ENCODE measurements at regions not wholly inside any gene's neighbourhood (a gene's known extent, or its start where the extent isn't known, plus 50 kb on each side); places are given as distances from the start of the nearest gene placed in this dataset.

DNA sequence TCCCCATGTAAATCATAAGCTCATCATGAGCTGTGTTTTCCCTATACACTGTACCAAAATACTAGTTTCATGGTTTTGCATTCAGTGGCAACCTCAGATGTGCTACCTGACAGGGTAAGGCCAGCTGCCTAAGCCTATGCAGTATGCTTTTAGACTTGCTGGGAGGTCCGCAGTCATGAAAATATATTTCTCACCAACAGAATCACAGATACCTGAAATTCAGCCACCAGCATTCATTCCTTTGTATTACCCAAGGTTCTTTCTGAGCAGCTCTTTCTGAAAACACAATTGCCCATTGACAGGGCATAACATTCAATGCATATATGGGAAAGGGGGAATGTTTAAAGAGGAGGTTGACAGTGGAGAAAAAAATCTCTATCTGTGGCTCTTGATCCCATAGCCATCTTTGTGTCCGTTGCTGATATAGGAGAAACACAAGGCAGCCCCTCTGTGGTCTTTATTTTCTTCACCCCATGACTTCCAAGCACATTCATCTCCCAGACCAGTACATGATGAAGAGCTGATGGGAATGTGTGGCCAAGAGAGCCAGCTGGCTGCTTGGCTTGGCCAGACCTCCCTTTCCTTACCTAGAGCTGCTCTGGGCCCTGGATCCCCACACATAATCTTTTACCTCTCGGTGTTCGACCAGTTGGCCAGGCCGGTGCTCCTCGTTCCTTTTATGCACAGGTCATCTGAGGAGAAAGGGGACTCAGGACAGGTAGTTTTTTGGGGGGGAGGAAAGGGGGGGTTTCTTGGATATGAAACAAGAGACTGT lies 162.9 kb downstream of the KCNA5 start:
- no peak overlapping the region for H2AFZ ChIP-seq (ENCODE audit: low read length)
- H3K9ac ChIP-seq (ENCODE audit: low read length): no peak overlapping the region
- no peaks in the 10 kb centered on the region for H3K27me3 ChIP-seq (ENCODE audit: insufficient read depth, low read length)
- H4K20me1 ChIP-seq (ENCODE audit: insufficient read depth, low read length): no peaks in the 10 kb centered on the region
- H3K9me3 ChIP-seq (ENCODE audit: low read length): no peaks in the 10 kb centered on the region
- no peaks in the 10 kb centered on the region for H3K36me3 ChIP-seq (ENCODE audit: insufficient read depth, low read length)
- no peak overlapping the region for H3K4me3 ChIP-seq (ENCODE audit: low read depth, low read length, poor library complexity, severe bottlenecking)
- no peak overlapping the region for H3K4me2 ChIP-seq (ENCODE audit: low read length)
- TF ChIP-seq CTCF (IDR thresholded peaks at IDR 0.05; ENCODE audit: low read length) (no peak), EZH2 (IDR thresholded peaks at IDR 0.05; ENCODE audit: borderline replicate concordance, low read length) (no peak)
- H3K4me1 ChIP-seq (ENCODE audit: insufficient read depth, low read length, severe bottlenecking): no peaks in the 10 kb centered on the region
- no peaks in the 10 kb centered on the region for H3K79me2 ChIP-seq (ENCODE audit: insufficient read depth, low read length)
- H3K27ac ChIP-seq (ENCODE audit: low read depth, low read length, poor library complexity, severe bottlenecking): no peak overlapping the region
- no peaks in the 10 kb centered on the region for H3F3A ChIP-seq (ENCODE audit: insufficient read depth, low read length)
- no peaks in the 10 kb centered on the region for H3K9me2 ChIP-seq (ENCODE audit: low read depth, low read length)

DNA sequence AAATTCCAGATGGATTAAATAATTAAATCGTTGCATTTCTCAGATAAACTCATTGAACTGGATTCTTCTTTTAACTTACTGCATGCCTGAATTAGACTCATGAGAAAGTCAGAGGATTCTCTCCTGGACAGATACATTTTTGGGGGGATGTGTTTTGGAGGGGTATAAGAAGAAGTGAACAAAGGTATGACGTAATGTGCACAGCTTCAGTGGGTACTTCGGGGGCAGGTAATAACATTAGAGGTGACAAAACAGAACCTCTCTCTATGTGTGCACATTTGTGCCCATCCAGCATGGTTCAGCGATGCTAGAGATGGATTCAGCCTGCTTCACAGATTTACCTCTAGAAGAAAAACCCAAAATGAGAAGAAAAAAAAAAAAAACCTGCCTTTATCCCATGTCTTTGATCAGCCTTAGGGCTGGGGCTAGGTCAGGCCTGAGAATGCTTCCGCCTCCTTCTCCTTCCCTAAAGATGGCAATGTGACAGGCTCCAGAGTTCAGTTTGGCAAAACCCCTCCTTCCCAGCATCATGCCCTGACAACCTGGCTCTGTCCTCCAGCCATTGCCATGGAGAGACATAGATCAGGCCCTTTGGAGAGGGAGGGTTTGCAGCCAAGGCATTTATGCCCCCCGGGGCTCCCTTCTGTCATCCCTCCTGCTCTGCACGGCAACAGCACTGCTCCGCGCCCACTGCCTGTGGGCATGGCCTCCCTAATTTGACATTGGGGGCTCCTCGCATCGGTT lies 166.7 kb downstream of the KCNA5 start:
- H3K79me2 ChIP-seq (ENCODE audit: insufficient read depth, low read length): no peaks in the 10 kb centered on the region
- no peak overlapping the region for H3K9ac ChIP-seq (ENCODE audit: low read length)
- no peaks in the 10 kb centered on the region for H3K9me2 ChIP-seq (ENCODE audit: low read depth, low read length)
- no peaks in the 10 kb centered on the region for H4K20me1 ChIP-seq (ENCODE audit: insufficient read depth, low read length)
- H3K9me3 ChIP-seq (ENCODE audit: low read length): no peaks in the 10 kb centered on the region
- no peak overlapping the region for H2AFZ ChIP-seq (ENCODE audit: low read length)
- H3K4me3 ChIP-seq (ENCODE audit: low read depth, low read length, poor library complexity, severe bottlenecking): no peak overlapping the region
- H3K36me3 ChIP-seq (ENCODE audit: insufficient read depth, low read length): no peaks in the 10 kb centered on the region
- no peak overlapping the region for H3K4me2 ChIP-seq (ENCODE audit: low read length)
- H3F3A ChIP-seq (ENCODE audit: insufficient read depth, low read length): no peaks in the 10 kb centered on the region
- TF ChIP-seq CTCF (IDR thresholded peaks at IDR 0.05; ENCODE audit: low read length): no peak
- TF ChIP-seq EZH2 (IDR thresholded peaks at IDR 0.05; ENCODE audit: borderline replicate concordance, low read length): no peak
- no peak overlapping the region for H3K27ac ChIP-seq (ENCODE audit: low read depth, low read length, poor library complexity, severe bottlenecking)
- no peaks in the 10 kb centered on the region for H3K4me1 ChIP-seq (ENCODE audit: insufficient read depth, low read length, severe bottlenecking)
- 0 out of 2 replicates have a peak, but pooled peaks cover 3% of the 10 kb centered on the region for H3K27me3 ChIP-seq (ENCODE audit: insufficient read depth, low read length)

- Histone ChIP-seq H3K4me1 (ENCODE audit: insufficient read depth, low read length, severe bottlenecking) (no peaks in the 10 kb centered on the region), H3K36me3 (ENCODE audit: insufficient read depth, low read length) (no peaks in the 10 kb centered on the region), H3K9ac (ENCODE audit: low read length) (no peak overlapping the region), H2AFZ (ENCODE audit: low read length) (no peak overlapping the region), H3K9me2 (ENCODE audit: low read depth, low read length) (no peaks in the 10 kb centered on the region), H3F3A (ENCODE audit: insufficient read depth, low read length) (no peaks in the 10 kb centered on the region), H3K79me2 (ENCODE audit: insufficient read depth, low read length) (no peaks in the 10 kb centered on the region), H4K20me1 (ENCODE audit: insufficient read depth, low read length) (no peaks in the 10 kb centered on the region), H3K4me3 (ENCODE audit: low read depth, low read length, poor library complexity, severe bottlenecking) (no peak overlapping the region), H3K27me3 (ENCODE audit: insufficient read depth, low read length) (0 out of 2 replicates have a peak, but pooled peaks cover 3% of the 10 kb centered on the region), H3K9me3 (ENCODE audit: low read length) (no peaks in the 10 kb centered on the region), H3K27ac (ENCODE audit: low read depth, low read length, poor library complexity, severe bottlenecking) (no peak overlapping the region), H3K4me2 (ENCODE audit: low read length) (no peak overlapping the region)
- TF ChIP-seq EZH2 (IDR thresholded peaks at IDR 0.05; ENCODE audit: borderline replicate concordance, low read length): no peak
- TF ChIP-seq CTCF (IDR thresholded peaks at IDR 0.05; ENCODE audit: low read length): no peak
These were observed 167.2 kb downstream of the KCNA5 start for GRCh38 chr12:5210923-5211290.
